ENCODE measurements at regions not wholly inside any gene's neighbourhood (a gene's known extent, or its start where the extent isn't known, plus 50 kb on each side); places are given as distances from the start of the nearest gene placed in this dataset.

- no peak overlapping the region for H3K4me3 ChIP-seq (ENCODE audit: control insufficient read depth, low read depth, low read length)
- no peak for TF ChIP-seq CTCF (IDR thresholded peaks at IDR 0.05; ENCODE audit: control insufficient read depth, insufficient read depth, low read depth, low read length, missing control alignments)
- DNase-seq (ENCODE audit: low read depth) = no peak
These were observed 1014.8 kb upstream of the FBXO33 start for GRCh38 chr14:40447017-40447416.

- no peak for TF ChIP-seq CTCF (IDR thresholded peaks at IDR 0.05; ENCODE audit: control insufficient read depth, insufficient read depth, low read depth, low read length, missing control alignments)
- H3K4me3 ChIP-seq (ENCODE audit: control insufficient read depth, low read depth, low read length) = no peak overlapping the region
- no peak for DNase-seq (ENCODE audit: low read depth)
These were observed 1012.8 kb upstream of the FBXO33 start for GRCh38 chr14:40445020-40445419.

GRCh38 chr14:40436551-40436950, 1004.3 kb upstream of the FBXO33 start:
- H3K4me3 ChIP-seq (ENCODE audit: control insufficient read depth, low read depth, low read length) = no peak overlapping the region
- no peak for DNase-seq (ENCODE audit: low read depth)
- no peak for TF ChIP-seq CTCF (IDR thresholded peaks at IDR 0.05; ENCODE audit: control insufficient read depth, insufficient read depth, low read depth, low read length, missing control alignments)

GRCh38 chr14:40417777-40418401, 985.7 kb upstream of the FBXO33 start:
- H3K4me3 ChIP-seq (ENCODE audit: control insufficient read depth, low read depth, low read length) = no peak overlapping the region
- no peak for DNase-seq (ENCODE audit: low read depth)

GRCh38 chr14:40416565-40416964, 984.3 kb upstream of the FBXO33 start:
- no peak for DNase-seq (ENCODE audit: low read depth)
- H3K4me3 ChIP-seq (ENCODE audit: control insufficient read depth, low read depth, low read length) = no peak overlapping the region
- no peak for TF ChIP-seq CTCF (IDR thresholded peaks at IDR 0.05; ENCODE audit: control insufficient read depth, insufficient read depth, low read depth, low read length, missing control alignments)

More at GRCh38 chr14:40417777-40418401, 985.7 kb upstream of the FBXO33 start:
- no peak for TF ChIP-seq CTCF (IDR thresholded peaks at IDR 0.05; ENCODE audit: control insufficient read depth, insufficient read depth, low read depth, low read length, missing control alignments)

GRCh38 chr14:40414386-40414785, 982.2 kb upstream of the FBXO33 start:
- TF ChIP-seq CTCF (IDR thresholded peaks at IDR 0.05; ENCODE audit: control insufficient read depth, insufficient read depth, low read depth, low read length, missing control alignments) = no peak
- no peak for DNase-seq (ENCODE audit: low read depth)
- no peak overlapping the region for H3K4me3 ChIP-seq (ENCODE audit: control insufficient read depth, low read depth, low read length)

Data from AG09309 (cell line).